NCI-H460 (cell line): ENCODE measurements at regions not wholly inside any gene's neighbourhood (a gene's known extent, or its start where the extent isn't known, plus 50 kb on each side); places are given as distances from the start of the nearest gene placed in this dataset.
"Not testable (repeated sequence)": the region's sequence is repeated elsewhere in the genome, so short reads cannot be mapped to it uniquely, and the experiment has no call there.

ENCODE experiments used
- DNase-seq: peaks from one replicate; pipeline ENCODE4 v3.0.0-alpha.2; 2016; ENCODE audit warnings: low read depth; ENCODE audit errors: extremely low read depth

- DNase-seq, result no peak
Observed at GRCh38 chr2:83106853-83107252, 1352.2 kb downstream of the SUCLG1 start.

GRCh38 chr2:83104202-83104601 is 1354.9 kb downstream of the SUCLG1 start:
- no peak for DNase-seq

GRCh38 chr2:83103613-83104012 is 1355.5 kb downstream of the SUCLG1 start:
- DNase-seq, result no peak

GRCh38 chr2:83089051-83089450 is 1370.0 kb downstream of the SUCLG1 start:
- not testable (repeated sequence) for DNase-seq

- no peak for DNase-seq
Observed at GRCh38 chr2:83085869-83086268, 1373.2 kb downstream of the SUCLG1 start.

GRCh38 chr2:83081826-83082690 is 1377.0 kb downstream of the SUCLG1 start:
- DNase-seq, result no peak

GRCh38 chr2:83079007-83079406 is 1380.1 kb downstream of the SUCLG1 start:
- no peak for DNase-seq

GRCh38 chr2:83072767-83073166 is 1386.3 kb downstream of the SUCLG1 start:
- no peak for DNase-seq

- DNase-seq, result no peak
Observed at GRCh38 chr2:83071914-83072313, 1387.2 kb downstream of the SUCLG1 start.

GRCh38 chr2:83071352-83071751 is 1387.7 kb downstream of the SUCLG1 start:
- DNase-seq, result no peak

- DNase-seq, result no peak
Observed at GRCh38 chr2:83069724-83070123, 1389.4 kb downstream of the SUCLG1 start.

- no peak for DNase-seq
Observed at GRCh38 chr2:83068714-83069113, 1390.4 kb downstream of the SUCLG1 start.

GRCh38 chr2:83067947-83068346 is 1391.1 kb downstream of the SUCLG1 start:
- DNase-seq, result no peak

GRCh38 chr2:83063933-83064332 is 1395.1 kb downstream of the SUCLG1 start:
- no peak for DNase-seq

GRCh38 chr2:83063511-83063910 is 1395.6 kb downstream of the SUCLG1 start:
- DNase-seq, result no peak

- DNase-seq, result no peak
Observed at GRCh38 chr2:83058683-83059082, 1400.4 kb downstream of the SUCLG1 start.

- no peak for DNase-seq
Observed at GRCh38 chr2:83055376-83056010, 1403.6 kb downstream of the SUCLG1 start.

GRCh38 chr2:83054751-83055150 is 1404.3 kb downstream of the SUCLG1 start:
- no peak for DNase-seq

- DNase-seq, result no peak
Observed at GRCh38 chr2:83051538-83052170, 1407.4 kb downstream of the SUCLG1 start.

- no peak for DNase-seq
Observed at GRCh38 chr2:83042053-83042452, 1417.0 kb downstream of the SUCLG1 start.

- DNase-seq, result no peak
Observed at GRCh38 chr2:83022631-83023210, 1436.4 kb downstream of the SUCLG1 start.
